ENCODE measurements at regions not wholly inside any gene's neighbourhood (a gene's known extent, or its start where the extent isn't known, plus 50 kb on each side); places are given as distances from the start of the nearest gene placed in this dataset.

DNA sequence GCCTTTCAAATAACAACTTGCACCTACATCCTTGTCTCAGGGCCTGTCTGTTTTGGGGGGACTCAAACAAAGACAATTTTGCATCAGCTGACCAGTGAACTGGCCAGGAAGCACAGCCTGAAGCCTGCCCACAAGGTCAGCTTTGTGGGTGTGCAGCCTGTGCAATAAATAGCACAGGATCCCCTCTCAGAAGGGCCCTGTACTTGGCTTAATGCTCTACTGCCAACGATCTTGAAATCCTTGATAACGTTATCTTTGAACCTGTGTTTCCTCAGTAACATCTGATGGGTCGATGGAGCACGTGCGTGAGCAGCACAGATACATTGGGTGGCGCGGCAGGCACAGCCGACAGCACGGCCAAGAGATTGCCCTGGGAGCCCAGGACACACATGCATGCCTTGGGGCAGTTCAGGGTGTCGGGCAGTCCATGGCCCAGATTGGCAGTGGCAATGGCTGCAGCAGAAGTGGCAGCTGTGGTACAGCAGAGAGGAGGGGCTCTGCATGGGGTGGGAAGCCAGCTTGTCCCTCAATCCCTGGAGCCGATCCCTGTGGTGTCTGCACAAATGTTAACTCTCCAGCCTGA, 58.8 kb upstream of the ATP6AP2 start:
- WGBS, 2 donors, result 84 to 91% methylated on average over 11 of the region's 11 CpGs
- intact Hi-C loops (cut with DNase I; ENCODE audit: low total_unique reads), result no loop called here
- TF ChIP-seq POLR2A (IDR thresholded peaks at IDR 0.05) (no peak), CTCF (IDR thresholded peaks at IDR 0.05) (no peak)
- no peak overlapping the region for H3K4me3 ChIP-seq (ENCODE audit: low read depth, poor library complexity, severe bottlenecking)
- no peak for DNase-seq (ENCODE audit: low spot score in 2 of 2)

- DNase-seq (ENCODE audit: low spot score in 2 of 2), result no peak
- intact Hi-C loops (cut with DNase I; ENCODE audit: low total_unique reads), result no loop called here
- no peak overlapping the region for H3K4me3 ChIP-seq (ENCODE audit: low read depth, poor library complexity, severe bottlenecking)
- WGBS, 2 donors, result 62 to 84% methylated on average over 5 to 8 of the region's 8 CpGs
- no peak for TF ChIP-seq POLR2A (IDR thresholded peaks at IDR 0.05)
- no peak for TF ChIP-seq CTCF (IDR thresholded peaks at IDR 0.05)
These were observed 66.4 kb upstream of the ATP6AP2 start for GRCh38 chrX:40514376-40514775.

DNA sequence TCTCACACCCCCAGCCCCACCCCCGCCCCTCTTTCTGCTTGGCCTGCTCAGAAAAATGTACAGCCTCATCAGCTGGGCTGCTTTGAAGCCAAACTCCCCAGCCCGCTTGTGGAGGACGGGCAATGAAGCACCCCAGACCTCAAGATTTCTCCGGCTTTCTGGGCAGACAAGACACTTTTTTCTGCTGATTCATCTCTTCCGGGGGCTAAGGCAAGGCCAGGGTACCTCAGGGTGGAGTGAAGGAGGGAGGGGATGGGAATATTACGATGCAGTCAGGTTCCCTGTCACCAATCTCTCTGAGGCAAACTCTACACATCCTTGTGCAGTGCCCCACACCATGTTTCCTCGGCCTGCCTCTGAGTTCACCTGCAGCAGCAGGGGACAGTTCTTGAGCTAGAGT, 66.9 kb upstream of the ATP6AP2 start:
- H3K4me3 ChIP-seq (ENCODE audit: low read depth, poor library complexity, severe bottlenecking), result no peak overlapping the region
- no peak for TF ChIP-seq POLR2A (IDR thresholded peaks at IDR 0.05)
- TF ChIP-seq CTCF (IDR thresholded peaks at IDR 0.05), result no peak
- intact Hi-C loops (cut with DNase I; ENCODE audit: low total_unique reads), result no loop called here
- 72 to 84% methylated on average over 7 of the region's 7 CpGs for WGBS, 2 donors
- DNase-seq (ENCODE audit: low spot score in 2 of 2), result no peak

DNA sequence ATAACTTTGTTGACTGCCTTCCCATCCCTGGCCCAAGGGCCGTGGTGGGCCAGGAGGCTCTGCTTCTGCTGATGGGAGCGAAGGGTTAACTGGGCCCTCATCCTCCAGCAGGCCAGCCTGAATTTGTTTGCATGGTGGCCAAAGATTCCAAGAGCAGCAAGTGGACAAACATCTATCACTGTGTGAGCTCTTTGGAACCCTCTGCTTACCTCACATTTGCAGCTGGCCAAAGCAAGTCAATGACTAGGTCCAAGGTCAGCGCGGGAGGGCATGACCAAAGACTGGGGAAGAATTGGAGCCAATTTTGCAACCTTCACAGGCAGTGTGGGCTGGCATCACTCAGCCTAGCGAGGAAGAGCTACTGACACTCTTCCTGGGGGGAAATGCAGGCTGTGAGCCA, 67.8 kb upstream of the ATP6AP2 start:
- intact Hi-C loops (cut with DNase I; ENCODE audit: low total_unique reads), result no loop called here
- no peak overlapping the region for H3K4me3 ChIP-seq (ENCODE audit: low read depth, poor library complexity, severe bottlenecking)
- TF ChIP-seq CTCF (IDR thresholded peaks at IDR 0.05), result no peak
- no peak for TF ChIP-seq POLR2A (IDR thresholded peaks at IDR 0.05)
- 81 to 87% methylated on average over 3 to 5 of the region's 5 CpGs for WGBS, 2 donors
- no peak for DNase-seq (ENCODE audit: low spot score in 2 of 2)

- no peak overlapping the region for H3K4me3 ChIP-seq (ENCODE audit: low read depth, poor library complexity, severe bottlenecking)
- no peak for DNase-seq (ENCODE audit: low spot score in 2 of 2)
- TF ChIP-seq CTCF (IDR thresholded peaks at IDR 0.05), result no peak
- no peak for TF ChIP-seq POLR2A (IDR thresholded peaks at IDR 0.05)
- intact Hi-C loops (cut with DNase I; ENCODE audit: low total_unique reads), result no loop called here
- 93 to 95% methylated on average over 7 of the region's 7 CpGs for WGBS, 2 donors
These were observed 69.5 kb upstream of the ATP6AP2 start for GRCh38 chrX:40511258-40511657.

- WGBS, 2 donors, result 54 to 58% methylated on average over 8 of the region's 8 CpGs
- DNase-seq (ENCODE audit: low spot score in 2 of 2), result no peak
- no peak overlapping the region for H3K4me3 ChIP-seq (ENCODE audit: low read depth, poor library complexity, severe bottlenecking)
- no peak for TF ChIP-seq CTCF (IDR thresholded peaks at IDR 0.05)
- no peak for TF ChIP-seq POLR2A (IDR thresholded peaks at IDR 0.05)
- intact Hi-C loops (cut with DNase I; ENCODE audit: low total_unique reads), result no loop called here
These were observed 72.2 kb upstream of the ATP6AP2 start for GRCh38 chrX:40508560-40508959.
